Putamen (tissue), 1 donor: ENCODE measurements at regions not wholly inside any gene's neighbourhood (a gene's known extent, or its start where the extent isn't known, plus 50 kb on each side); places are given as distances from the start of the nearest gene placed in this dataset.
"Not testable (repeated sequence)": the region's sequence is repeated elsewhere in the genome, so short reads cannot be mapped to it uniquely, and the experiment has no call there.

Source experiments
- DNase-seq: peaks from one replicate; pipeline ENCODE4 v3.0.0-alpha.2; 2016; ENCODE audit warnings: low spot score

DNA sequence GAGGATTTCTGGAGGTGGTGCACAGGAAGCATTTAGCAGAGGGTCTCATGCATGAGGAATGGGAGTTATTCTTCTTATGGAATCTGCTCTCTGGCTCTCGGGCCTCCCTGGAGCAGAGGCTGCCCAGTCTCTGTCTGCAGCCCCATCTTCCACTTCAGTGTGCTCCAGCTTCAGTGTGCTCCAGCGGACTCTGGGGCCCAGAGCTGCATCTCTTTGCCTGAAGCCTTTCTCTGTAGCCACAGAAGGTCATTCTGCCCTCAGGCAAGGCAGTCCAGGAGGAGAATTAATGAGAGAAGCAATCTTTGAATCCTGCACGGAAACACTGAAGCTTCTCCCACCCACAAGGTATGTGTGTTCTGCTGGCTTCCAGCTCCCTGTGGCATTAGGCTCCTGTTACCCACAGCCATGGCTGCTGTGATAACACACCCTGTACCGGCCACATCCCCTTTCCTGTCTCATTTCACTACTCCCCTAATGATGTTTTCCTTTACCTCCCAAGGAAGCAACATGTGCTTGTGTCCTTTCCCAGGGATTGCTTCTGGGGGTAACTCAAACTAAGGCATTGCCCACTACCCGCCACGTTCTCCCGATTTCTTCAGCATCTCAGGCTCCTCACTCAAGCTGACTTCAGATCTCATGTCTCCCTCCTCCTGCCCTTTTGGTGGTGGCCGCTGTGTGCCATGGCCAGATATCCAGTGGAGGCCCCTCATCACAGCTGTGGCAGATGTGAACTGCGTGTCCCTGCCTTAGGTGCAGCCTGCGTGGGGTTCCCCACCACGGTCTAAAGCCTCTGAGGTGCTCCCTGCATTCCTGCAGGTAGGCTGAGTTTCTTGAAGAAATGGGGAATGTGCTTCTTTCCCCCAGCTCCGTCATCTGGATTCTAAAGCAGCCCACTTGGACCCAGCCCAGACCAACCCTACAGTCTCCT lies 181.2 kb upstream of the GALNT2 start:
- DNase-seq: no peak

DNA sequence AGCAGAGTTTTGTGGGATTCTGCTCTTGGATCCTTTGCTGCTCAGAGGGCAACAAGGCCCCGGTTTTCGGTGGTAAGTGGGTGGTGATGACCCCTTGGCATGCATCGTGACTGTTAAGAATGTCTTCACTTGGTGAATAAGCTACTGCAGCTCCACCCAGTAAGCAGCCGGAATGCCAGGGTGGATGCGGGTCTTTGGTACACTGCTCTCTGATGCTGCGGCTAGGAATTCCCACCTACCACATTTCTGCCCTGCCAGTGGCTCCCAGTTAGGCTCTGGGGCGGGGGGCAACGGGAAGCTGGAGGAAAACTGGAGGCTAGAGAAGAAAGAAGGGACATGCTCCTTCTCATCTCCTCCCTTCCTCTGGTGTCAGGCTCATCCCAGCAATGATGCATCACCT lies 180.4 kb upstream of the GALNT2 start:
- no peak for DNase-seq

GRCh38 chr1:229887043-229887822 lies 179.8 kb upstream of the GALNT2 start:
- no peak for DNase-seq

GRCh38 chr1:229888157-229888556 lies 178.9 kb upstream of the GALNT2 start:
- no peak for DNase-seq

- no peak for DNase-seq
These were observed 178.5 kb upstream of the GALNT2 start for GRCh38 chr1:229888561-229889001.

- no peak for DNase-seq
These were observed 178.0 kb upstream of the GALNT2 start for GRCh38 chr1:229889031-229889517.

GRCh38 chr1:229891227-229891626 lies 175.8 kb upstream of the GALNT2 start:
- no peak for DNase-seq

DNA sequence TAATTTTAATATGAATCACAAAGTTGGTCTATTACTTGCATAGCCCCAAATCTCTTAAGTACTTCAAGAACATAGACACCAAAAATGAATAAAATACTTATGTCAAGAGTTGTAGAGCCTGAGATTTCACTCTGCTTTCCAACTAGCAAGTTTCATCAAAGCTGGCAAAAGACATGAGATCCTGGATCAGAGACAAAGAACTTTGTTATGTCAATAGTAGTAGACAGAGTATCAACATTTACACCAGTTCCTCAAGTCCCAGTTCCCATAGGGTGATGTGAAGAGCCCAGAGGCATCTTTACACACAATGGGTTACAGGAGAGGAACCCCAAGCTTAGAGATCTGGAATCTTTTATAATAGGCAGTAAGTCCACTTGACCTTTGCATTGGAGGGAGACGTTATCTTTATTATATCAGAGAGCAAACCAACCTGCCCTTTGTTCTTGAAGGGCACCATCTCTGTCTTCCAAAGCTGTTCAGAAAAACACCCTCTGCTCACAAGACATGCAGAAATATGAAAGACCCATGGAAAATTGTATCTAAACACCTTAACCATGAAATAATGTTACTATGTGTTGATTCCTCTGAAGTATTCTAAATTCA lies 174.4 kb upstream of the GALNT2 start:
- DNase-seq: no peak

- no peak for DNase-seq
These were observed 173.1 kb upstream of the GALNT2 start for GRCh38 chr1:229893762-229894444.

DNA sequence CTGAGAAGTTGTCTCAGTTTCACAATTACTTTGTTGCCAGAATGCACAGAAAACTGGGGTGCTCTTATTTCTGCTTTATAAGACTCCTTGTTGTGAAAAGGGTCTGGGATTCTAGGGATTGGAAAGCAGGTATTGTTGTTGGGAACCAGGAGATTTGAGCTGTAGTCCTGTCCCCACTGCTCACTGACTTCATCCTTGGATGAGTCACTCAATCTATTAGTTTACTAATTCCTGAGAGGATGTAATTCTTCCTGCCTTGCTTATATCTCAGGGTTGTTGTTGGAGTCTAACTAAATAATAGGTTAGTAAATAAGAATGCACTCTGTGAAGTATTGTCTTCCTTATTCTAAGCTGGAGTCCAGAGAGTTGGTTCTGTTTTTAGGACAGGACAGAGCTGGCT lies 172.5 kb upstream of the GALNT2 start:
- no peak for DNase-seq

DNA sequence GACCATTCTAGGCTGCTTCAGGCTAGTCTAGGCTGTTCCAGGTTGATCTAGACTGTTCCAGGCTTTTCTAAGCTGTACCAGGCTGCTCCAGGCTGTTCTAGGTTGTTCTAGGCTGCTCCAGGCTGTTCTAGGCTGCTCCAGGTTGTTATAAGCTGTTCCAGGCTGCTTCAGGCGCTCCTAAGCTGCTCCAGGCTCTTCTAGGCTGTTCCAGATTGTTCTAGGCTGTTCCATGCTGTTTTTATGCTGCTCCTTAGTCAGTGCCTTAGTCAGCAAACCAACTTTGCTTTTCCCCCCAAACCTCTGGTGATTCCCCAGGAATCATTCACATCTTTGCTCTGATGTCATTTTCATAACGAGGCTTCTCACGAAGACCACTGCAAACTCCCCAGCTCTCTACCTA lies 171.4 kb upstream of the GALNT2 start:
- no peak for DNase-seq

DNA sequence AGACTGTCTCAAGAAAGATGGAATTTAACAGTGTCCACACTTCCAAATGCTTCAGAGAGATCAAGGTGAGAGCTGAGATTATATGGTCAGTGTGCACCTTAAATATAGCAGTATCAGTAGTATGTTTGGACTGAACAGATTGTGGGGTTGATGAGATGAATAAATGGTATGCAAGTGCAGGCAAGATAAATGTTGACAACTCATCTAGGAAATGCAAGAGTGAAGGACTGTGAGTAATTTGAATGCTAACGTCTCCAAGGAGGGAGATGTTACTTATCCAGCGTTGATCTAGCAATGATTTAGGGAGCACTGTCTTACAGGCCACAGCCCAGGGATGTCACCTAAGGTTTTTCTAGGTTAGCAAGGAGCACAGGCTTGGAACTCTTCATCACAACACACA lies 170.7 kb upstream of the GALNT2 start:
- DNase-seq: no peak

- no peak for DNase-seq
These were observed 170.2 kb upstream of the GALNT2 start for GRCh38 chr1:229896861-229897260.

- no peak for DNase-seq
These were observed 169.5 kb upstream of the GALNT2 start for GRCh38 chr1:229897501-229897900.

DNA sequence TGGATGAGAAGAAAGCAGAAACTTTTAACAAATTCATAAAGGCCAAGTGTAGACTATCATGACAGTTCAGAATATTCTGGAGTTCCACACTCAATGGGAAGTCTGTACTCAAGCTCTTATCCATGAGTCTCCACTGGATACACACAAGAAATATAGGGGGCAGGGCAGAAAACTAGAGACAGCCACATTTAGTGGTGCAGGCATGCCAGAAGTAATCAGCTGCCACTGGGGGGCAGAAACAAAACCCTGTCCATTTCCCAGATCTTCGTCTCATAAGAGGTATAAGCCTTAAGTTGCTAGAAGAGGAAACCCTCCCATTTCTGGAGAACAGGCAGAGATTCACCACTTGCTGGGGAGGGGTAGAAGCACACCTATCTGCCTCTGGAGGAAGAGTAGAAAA lies 166.8 kb upstream of the GALNT2 start:
- DNase-seq: no peak

GRCh38 chr1:229905031-229905545 lies 161.9 kb upstream of the GALNT2 start:
- DNase-seq: no peak

DNA sequence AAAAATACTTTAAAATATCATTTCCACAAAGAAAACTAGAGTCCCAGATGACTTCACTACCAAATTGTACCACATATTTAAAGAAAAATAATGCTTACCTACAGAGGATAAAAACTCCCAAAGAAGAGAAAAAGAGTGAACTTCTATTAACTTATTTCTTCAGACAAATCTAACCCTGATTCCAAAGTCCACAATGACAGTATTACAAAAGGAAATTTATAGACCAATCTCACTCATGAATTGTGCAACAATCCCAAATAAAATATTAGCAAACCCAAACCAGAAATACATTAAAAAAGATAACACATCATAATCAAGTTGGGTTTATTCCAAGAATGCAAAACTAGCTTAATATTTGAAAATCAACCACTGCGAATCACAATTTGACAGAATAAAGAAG lies 161.4 kb upstream of the GALNT2 start:
- no peak for DNase-seq

- DNase-seq: no peak
These were observed 159.0 kb upstream of the GALNT2 start for GRCh38 chr1:229907884-229908638.

GRCh38 chr1:229908689-229909088 lies 158.3 kb upstream of the GALNT2 start:
- no peak for DNase-seq

DNA sequence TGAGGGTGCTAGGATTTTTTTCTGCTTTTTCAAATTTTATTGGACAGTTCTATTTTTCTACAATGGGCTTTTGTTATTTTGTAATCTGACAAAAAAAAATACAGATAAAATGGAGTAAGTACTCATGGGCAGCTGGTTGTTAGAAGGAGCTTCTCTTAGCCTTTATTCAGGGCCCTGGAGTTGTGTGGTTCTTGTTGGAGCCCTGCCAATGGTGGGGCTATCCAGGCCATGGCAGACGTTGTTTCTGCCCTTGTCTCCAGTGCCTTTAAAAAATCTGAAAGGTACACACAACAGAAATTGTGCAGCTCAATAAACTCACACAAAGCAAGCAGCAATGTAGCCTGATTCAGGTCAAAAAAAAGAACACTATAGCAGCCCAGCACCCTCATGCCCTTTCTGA lies 153.5 kb upstream of the GALNT2 start:
- DNase-seq: no peak

DNA sequence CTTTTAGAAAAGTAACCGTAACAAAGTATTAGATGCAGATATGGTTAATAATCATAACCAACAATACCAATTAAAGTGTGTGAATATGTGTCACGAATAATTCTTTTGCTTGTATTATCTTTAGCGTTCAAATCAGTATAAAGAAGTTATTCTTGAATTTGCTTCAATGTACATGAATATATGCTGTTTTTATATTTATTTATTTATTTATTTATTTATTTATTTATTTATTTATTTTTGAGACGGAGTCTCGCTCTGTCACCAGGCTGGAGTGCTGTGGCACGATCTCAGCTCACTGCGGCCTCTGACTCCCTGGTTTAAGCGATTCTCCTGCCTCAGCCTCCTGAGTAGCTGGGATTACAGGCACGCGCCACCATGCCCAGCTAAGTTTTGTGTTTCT lies 147.6 kb upstream of the GALNT2 start:
- not testable (repeated sequence) for DNase-seq
